ENCODE measurements at regions not wholly inside any gene's neighbourhood (a gene's known extent, or its start where the extent isn't known, plus 50 kb on each side); places are given as distances from the start of the nearest gene placed in this dataset.

DNA sequence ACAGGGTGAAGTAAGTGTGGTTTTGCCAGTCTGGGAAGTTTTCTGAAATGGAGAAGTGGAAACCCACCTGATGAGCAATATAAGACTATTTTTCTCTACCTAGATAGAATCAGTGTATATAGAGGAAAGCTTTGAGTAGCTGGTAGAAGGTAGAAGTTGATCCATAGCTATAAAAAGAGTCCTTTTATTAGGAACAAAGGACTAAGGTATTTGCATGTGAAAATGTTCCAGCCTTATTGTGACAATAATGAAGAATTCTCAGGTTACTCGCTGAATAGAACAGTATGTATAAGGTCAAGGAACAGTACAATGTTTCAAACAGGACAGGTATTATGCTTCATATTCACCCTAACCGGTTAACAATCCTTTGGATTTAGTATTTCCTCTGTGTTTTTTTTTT lies 972.2 kb downstream of the OTOL1 start:
- intact Hi-C loops (cut with DNase I, micrococcal nuclease): no loop called here
- CTCF ChIA-PET: no interaction called here
- TF ChIP-seq, protein P1, sequence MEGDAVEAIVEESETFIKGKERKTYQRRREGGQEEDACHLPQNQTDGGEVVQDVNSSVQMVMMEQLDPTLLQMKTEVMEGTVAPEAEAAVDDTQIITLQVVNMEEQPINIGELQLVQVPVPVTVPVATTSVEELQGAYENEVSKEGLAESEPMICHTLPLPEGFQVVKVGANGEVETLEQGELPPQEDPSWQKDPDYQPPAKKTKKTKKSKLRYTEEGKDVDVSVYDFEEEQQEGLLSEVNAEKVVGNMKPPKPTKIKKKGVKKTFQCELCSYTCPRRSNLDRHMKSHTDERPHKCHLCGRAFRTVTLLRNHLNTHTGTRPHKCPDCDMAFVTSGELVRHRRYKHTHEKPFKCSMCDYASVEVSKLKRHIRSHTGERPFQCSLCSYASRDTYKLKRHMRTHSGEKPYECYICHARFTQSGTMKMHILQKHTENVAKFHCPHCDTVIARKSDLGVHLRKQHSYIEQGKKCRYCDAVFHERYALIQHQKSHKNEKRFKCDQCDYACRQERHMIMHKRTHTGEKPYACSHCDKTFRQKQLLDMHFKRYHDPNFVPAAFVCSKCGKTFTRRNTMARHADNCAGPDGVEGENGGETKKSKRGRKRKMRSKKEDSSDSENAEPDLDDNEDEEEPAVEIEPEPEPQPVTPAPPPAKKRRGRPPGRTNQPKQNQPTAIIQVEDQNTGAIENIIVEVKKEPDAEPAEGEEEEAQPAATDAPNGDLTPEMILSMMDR (IDR thresholded peaks at IDR 0.05): no peak
- no peaks in the 10 kb centered on the region for H3K9me3 Mint-ChIP-seq
- POLR2A ChIA-PET: no interaction called here
- Histone ChIP-seq H3K9me3 (ENCODE audit: control insufficient read depth in 1 of 2, insufficient read depth in 1 of 2, low read length in 2 of 2) (no peaks in the 10 kb centered on the region), H3K27me3 (ENCODE audit: control insufficient read depth in 1 of 2, insufficient read depth in 2 of 2, low read length in 2 of 2) (no peaks in the 10 kb centered on the region), H3K36me3 (ENCODE audit: insufficient read depth, low read length) (no peaks in the 10 kb centered on the region), H3K27ac (ENCODE audit: low read depth in 1 of 2, low read length in 2 of 2) (no peak overlapping the region), H3K4me1 (ENCODE audit: insufficient read depth, low read length) (no peaks in the 10 kb centered on the region), H3K4me3 (ENCODE audit: low read length) (no peak overlapping the region)
- no peaks in the 10 kb centered on the region for H3K27me3 Mint-ChIP-seq
- no peak overlapping the region for H3K27ac Mint-ChIP-seq
- no peak for ATAC-seq (ENCODE audit: poor library complexity)
- H3K4me1 Mint-ChIP-seq (ENCODE audit: low read depth): no peaks in the 10 kb centered on the region
- DNase-seq: no peak
- no peak overlapping the region for H3K4me3 Mint-ChIP-seq
- H3K36me3 Mint-ChIP-seq (ENCODE audit: low read depth): no peaks in the 10 kb centered on the region

DNA sequence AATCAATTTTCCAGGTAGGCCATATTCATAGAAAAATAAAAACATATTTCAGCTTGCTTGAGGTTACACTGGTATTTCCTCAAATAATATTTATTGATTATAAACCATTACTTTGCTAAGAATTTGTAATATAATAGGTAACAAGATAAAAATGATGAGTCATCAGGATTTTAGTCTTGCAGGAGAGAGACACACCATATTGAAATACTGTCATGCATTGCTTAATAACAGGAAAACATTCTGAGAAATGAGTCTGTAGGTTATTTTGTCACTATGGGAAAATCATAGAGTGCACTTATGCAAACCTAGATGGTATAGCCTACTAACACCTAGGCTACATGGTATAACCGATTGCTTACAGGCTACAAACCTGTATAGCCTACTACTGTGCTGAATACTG lies 990.5 kb downstream of the OTOL1 start:
- Histone ChIP-seq H3K4me1 (ENCODE audit: insufficient read depth, low read length) (no peaks in the 10 kb centered on the region), H3K4me3 (ENCODE audit: low read length) (no peak overlapping the region), H3K9me3 (ENCODE audit: control insufficient read depth in 1 of 2, insufficient read depth in 1 of 2, low read length in 2 of 2) (peaks cover 0 to 2% of the 10 kb centered on the region in 2 experiments), H3K36me3 (ENCODE audit: insufficient read depth, low read length) (no peaks in the 10 kb centered on the region), H3K27me3 (ENCODE audit: control insufficient read depth in 1 of 2, insufficient read depth in 2 of 2, low read length in 2 of 2) (no peaks in the 10 kb centered on the region), H3K27ac (ENCODE audit: low read depth in 1 of 2, low read length in 2 of 2) (no peak overlapping the region)
- CTCF ChIA-PET: no interaction called here
- Mint-ChIP-seq H3K36me3 (ENCODE audit: low read depth) (no peaks in the 10 kb centered on the region), H3K9me3 (peaks cover 4% of the 10 kb centered on the region), H3K27me3 (no peaks in the 10 kb centered on the region), H3K4me1 (ENCODE audit: low read depth) (no peaks in the 10 kb centered on the region), H3K4me3 (no peak overlapping the region), H3K27ac (no peak overlapping the region)
- TF ChIP-seq, protein P1 (IDR thresholded peaks at IDR 0.05): no peak
- DNase-seq (no peak), ATAC-seq (ENCODE audit: poor library complexity) (no peak)
- intact Hi-C loops (cut with DNase I, micrococcal nuclease): no loop called here
- POLR2A ChIA-PET: no interaction called here

DNA sequence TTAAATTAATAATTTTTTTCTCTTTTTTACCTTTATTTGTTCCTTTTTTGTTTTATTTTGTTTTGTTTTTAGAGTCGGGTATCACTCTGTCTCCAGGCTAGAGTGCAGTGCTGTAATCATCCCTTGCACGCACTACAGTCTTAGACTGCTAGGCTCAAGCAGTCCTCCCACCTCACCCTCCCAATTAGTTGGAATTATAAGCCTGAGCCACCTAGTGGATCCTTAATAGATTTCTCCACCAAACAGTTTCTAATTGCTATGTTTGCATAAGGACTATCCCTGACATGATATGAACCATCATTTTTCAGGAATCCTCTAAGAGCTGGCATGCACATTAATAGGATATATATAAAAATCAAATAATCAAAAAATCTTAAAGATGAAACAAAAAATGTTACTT lies 993.2 kb downstream of the OTOL1 start:
- Mint-ChIP-seq H3K4me1 (ENCODE audit: low read depth) (no peaks in the 10 kb centered on the region), H3K9me3 (peaks cover 4% of the 10 kb centered on the region), H3K4me3 (no peak overlapping the region), H3K36me3 (ENCODE audit: low read depth) (no peaks in the 10 kb centered on the region), H3K27me3 (no peaks in the 10 kb centered on the region), H3K27ac (no peak overlapping the region)
- ATAC-seq (ENCODE audit: poor library complexity): no peak
- TF ChIP-seq, protein P1 (IDR thresholded peaks at IDR 0.05): no peak
- no peaks in the 10 kb centered on the region for H3K4me1 ChIP-seq (ENCODE audit: insufficient read depth, low read length)
- no peak for DNase-seq
- intact Hi-C loops (cut with DNase I, micrococcal nuclease): no loop called here
- H3K27me3 ChIP-seq (ENCODE audit: control insufficient read depth in 1 of 2, insufficient read depth in 2 of 2, low read length in 2 of 2): no peaks in the 10 kb centered on the region
- POLR2A ChIA-PET: no interaction called here
- CTCF ChIA-PET: no interaction called here
- H3K4me3 ChIP-seq (ENCODE audit: low read length): no peak overlapping the region
- H3K36me3 ChIP-seq (ENCODE audit: insufficient read depth, low read length): no peaks in the 10 kb centered on the region
- no peak overlapping the region for H3K27ac ChIP-seq (ENCODE audit: low read depth in 1 of 2, low read length in 2 of 2)
- no peaks in the 10 kb centered on the region for H3K9me3 ChIP-seq (ENCODE audit: control insufficient read depth in 1 of 2, insufficient read depth in 1 of 2, low read length in 2 of 2)

All from CD4-positive, alpha-beta T cell (primary cell).